NCI-H446 (cell line): ENCODE measurements at regions not wholly inside any gene's neighbourhood (a gene's known extent, or its start where the extent isn't known, plus 50 kb on each side); places are given as distances from the start of the nearest gene placed in this dataset.

Source experiments
- DNase-seq, 2 experiments: peaks; one replicate each; lab custom pipeline; 2025; lab: John Stamatoyannopoulos, UW

- DNase-seq, result no peak
These were observed 621.5 kb upstream of the MKI67 start for GRCh38 chr10:128747582-128748346.

- DNase-seq, result no peak
These were observed 625.1 kb upstream of the MKI67 start for GRCh38 chr10:128751284-128751683.

- DNase-seq, result no peak
These were observed 625.6 kb upstream of the MKI67 start for GRCh38 chr10:128751851-128752250.

- DNase-seq, result no peak
These were observed 633.0 kb upstream of the MKI67 start for GRCh38 chr10:128759174-128759573.

GRCh38 chr10:128763588-128763987 is 637.4 kb upstream of the MKI67 start:
- no peak for DNase-seq

- no peak for DNase-seq
These were observed 638.0 kb upstream of the MKI67 start for GRCh38 chr10:128764190-128764589.

GRCh38 chr10:128766915-128767314 is 640.7 kb upstream of the MKI67 start:
- DNase-seq, result no peak

- DNase-seq, result no peak
These were observed 648.8 kb upstream of the MKI67 start for GRCh38 chr10:128774979-128775378.

GRCh38 chr10:128775743-128776142 is 649.5 kb upstream of the MKI67 start:
- no peak for DNase-seq

GRCh38 chr10:128776673-128777252 is 650.5 kb upstream of the MKI67 start:
- no peak for DNase-seq

- DNase-seq, result no peak
These were observed 651.1 kb upstream of the MKI67 start for GRCh38 chr10:128777342-128777741.

GRCh38 chr10:128779416-128779815 is 653.2 kb upstream of the MKI67 start:
- DNase-seq, result no peak

GRCh38 chr10:128780156-128780761 is 654.0 kb upstream of the MKI67 start:
- DNase-seq, result no peak

GRCh38 chr10:128781637-128782036 is 655.4 kb upstream of the MKI67 start:
- no peak for DNase-seq

- no peak for DNase-seq
These were observed 658.2 kb upstream of the MKI67 start for GRCh38 chr10:128784444-128784843.

- no peak for DNase-seq
These were observed 666.4 kb upstream of the MKI67 start for GRCh38 chr10:128792426-128793140.

- DNase-seq, result no peak
These were observed 667.8 kb upstream of the MKI67 start for GRCh38 chr10:128793726-128794655.

- no peak for DNase-seq
These were observed 670.2 kb upstream of the MKI67 start for GRCh38 chr10:128796396-128796912.

GRCh38 chr10:128802062-128802461 is 665.0 kb upstream of the MGMT start:
- no peak for DNase-seq

- DNase-seq, result no peak
These were observed 663.3 kb upstream of the MGMT start for GRCh38 chr10:128803790-128804189.

GRCh38 chr10:128804411-128804810 is 662.6 kb upstream of the MGMT start:
- no peak for DNase-seq
